HG03064 (cell line): ENCODE measurements at regions not wholly inside any gene's neighbourhood (a gene's known extent, or its start where the extent isn't known, plus 50 kb on each side); places are given as distances from the start of the nearest gene placed in this dataset.

Experiments used
- ATAC-seq: cut with Tn5 transposase; IDR thresholded peaks from one replicate; pipeline ENCODE4 v1.9.1; 2021; ENCODE audit warnings: low read depth; ENCODE audit not compliant: unreplicated experiment

- no peak for ATAC-seq
These were observed 121.8 kb upstream of the ERRFI1 start for GRCh38 chr1:8147956-8148355.

GRCh38 chr1:8146257-8146855, 120.2 kb upstream of the ERRFI1 start:
- no peak for ATAC-seq

GRCh38 chr1:8145545-8146202, 119.6 kb upstream of the ERRFI1 start:
- no peak for ATAC-seq

GRCh38 chr1:8144323-8144722, 118.2 kb upstream of the ERRFI1 start:
- no peak for ATAC-seq

GRCh38 chr1:8142955-8143629, 117.0 kb upstream of the ERRFI1 start:
- ATAC-seq: no peak

- no peak for ATAC-seq
These were observed 113.8 kb upstream of the ERRFI1 start for GRCh38 chr1:8139941-8140340.

- ATAC-seq: no peak
These were observed 113.3 kb upstream of the ERRFI1 start for GRCh38 chr1:8139383-8139782.

GRCh38 chr1:8138673-8139072, 112.6 kb upstream of the ERRFI1 start:
- no peak for ATAC-seq

GRCh38 chr1:8137481-8138244, 111.6 kb upstream of the ERRFI1 start:
- no peak for ATAC-seq

GRCh38 chr1:8136766-8137165, 110.7 kb upstream of the ERRFI1 start:
- ATAC-seq: no peak

GRCh38 chr1:8135250-8135649, 109.1 kb upstream of the ERRFI1 start:
- no peak for ATAC-seq

- no peak for ATAC-seq
These were observed 108.6 kb upstream of the ERRFI1 start for GRCh38 chr1:8134546-8135235.

- ATAC-seq: no peak
These were observed 107.7 kb upstream of the ERRFI1 start for GRCh38 chr1:8133657-8134430.

- ATAC-seq: no peak
These were observed 107.1 kb upstream of the ERRFI1 start for GRCh38 chr1:8133190-8133589.

GRCh38 chr1:8127171-8127641, 101.1 kb upstream of the ERRFI1 start:
- no peak for ATAC-seq

- ATAC-seq: no peak
These were observed 96.6 kb upstream of the ERRFI1 start for GRCh38 chr1:8122477-8123407.

- no peak for ATAC-seq
These were observed 96.0 kb upstream of the ERRFI1 start for GRCh38 chr1:8122160-8122476.

GRCh38 chr1:8121261-8122159, 95.4 kb upstream of the ERRFI1 start:
- no peak for ATAC-seq
